ENCODE measurements at regions not wholly inside any gene's neighbourhood (a gene's known extent, or its start where the extent isn't known, plus 50 kb on each side); places are given as distances from the start of the nearest gene placed in this dataset.

DNA sequence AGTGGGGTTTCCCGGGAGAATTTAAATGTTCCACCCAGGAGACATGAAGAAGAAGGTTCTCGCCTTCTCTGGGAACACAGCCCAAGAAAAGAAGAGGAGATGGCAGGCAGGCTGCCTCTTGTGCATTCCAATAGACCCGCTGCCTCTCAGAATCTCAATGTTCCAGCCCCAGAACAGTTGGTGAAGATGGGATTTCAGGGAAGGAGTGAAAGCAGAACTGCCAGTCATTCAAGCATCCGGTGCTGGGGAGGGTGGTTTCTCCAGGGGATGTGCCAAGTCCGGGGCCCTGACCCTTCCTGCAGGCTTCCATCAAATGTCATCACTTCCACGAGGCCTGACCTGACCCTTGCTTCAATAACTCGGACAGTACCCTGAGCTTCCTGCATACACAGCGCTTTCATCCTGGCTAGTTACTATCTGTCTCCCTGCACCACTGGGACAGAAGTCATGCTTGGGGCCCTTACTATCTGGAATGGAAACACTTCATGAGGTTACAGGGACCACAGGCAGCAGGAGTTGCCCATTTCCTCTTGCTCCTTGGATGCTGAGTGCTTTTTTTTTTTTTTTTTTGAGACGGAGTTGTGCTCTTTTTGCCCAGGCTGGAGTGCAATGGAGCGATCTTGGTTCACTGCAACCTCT is 386.6 kb upstream of the POU3F1 start:
- Histone ChIP-seq H3K9ac (ENCODE audit: low read depth, low read length) (no peak overlapping the region), H3K4me1 (ENCODE audit: insufficient read depth, low read length) (peaks cover 21% of the 10 kb centered on the region; the same call in 1 of the 2 replicates), H3K36me3 (ENCODE audit: insufficient read depth, low read length) (peaks cover 17% of the 10 kb centered on the region), H3K9me3 (ENCODE audit: control insufficient read depth, insufficient read depth, low read length) (no peaks in the 10 kb centered on the region)

DNA sequence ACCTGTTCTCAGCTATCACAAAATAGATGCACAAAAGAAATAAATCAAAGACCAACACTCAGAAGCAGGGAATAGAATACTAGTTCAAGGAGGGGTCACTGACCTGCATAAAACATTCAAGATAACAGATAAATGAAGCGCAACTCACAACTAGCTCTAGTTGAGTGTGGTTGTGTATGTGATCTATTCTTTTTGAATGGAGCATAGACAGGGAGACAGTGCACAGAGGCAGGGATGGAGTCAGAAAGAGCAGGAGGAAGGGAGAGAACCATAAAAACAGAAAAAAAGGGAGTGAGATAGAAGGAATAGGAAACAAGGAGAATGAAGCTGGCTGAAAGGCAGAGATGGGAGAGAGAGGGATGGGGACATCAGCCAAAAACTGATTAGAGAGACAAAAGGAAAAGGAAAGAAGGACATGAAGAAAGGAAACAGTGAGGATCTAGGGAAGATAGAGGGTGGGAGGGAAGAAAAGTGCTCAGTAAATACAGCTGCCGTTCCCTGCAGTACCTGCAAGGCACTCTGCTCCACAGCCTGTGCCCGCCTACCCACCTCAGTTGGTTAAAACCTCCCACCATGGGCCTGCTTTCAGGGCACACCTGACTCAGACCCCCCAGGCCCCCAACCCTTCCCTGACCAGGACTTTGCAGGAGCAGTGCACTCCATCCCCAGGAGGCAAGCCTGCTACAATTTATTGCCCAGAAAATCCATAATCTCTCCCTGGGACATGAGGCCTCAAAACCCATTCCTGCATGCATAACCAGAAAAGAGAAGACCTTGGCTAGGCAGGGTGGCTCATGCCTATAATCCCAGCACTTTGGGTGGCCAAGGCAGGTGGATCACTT is 385.2 kb upstream of the POU3F1 start:
- H3K9me3 ChIP-seq (ENCODE audit: control insufficient read depth, insufficient read depth, low read length): no peaks in the 10 kb centered on the region
- peaks cover 22% of the 10 kb centered on the region for H3K36me3 ChIP-seq (ENCODE audit: insufficient read depth, low read length)
- peaks cover 21% of the 10 kb centered on the region; the same call in 1 of the 2 replicates for H3K4me1 ChIP-seq (ENCODE audit: insufficient read depth, low read length)
- no peak overlapping the region for H3K9ac ChIP-seq (ENCODE audit: low read depth, low read length)

DNA sequence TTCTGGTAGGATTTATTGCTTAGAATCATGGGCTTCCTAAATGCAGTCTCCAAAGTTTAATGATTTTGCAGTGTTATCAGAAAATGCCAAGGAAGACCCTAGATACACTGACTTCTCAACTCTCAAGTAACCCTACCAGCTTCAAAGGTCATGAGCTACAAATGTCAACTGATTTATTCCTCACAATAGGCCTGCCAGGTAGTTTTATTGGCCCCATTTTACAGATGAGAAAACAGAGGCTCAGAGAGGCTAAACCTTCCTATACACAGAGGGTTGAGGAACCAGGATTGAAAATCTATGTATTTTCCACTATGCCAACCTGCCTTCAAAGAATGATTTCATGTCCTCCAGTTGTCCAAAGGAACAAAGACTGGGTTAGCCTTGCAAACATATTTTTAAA is 384.4 kb upstream of the POU3F1 start:
- Histone ChIP-seq H3K9me3 (ENCODE audit: control insufficient read depth, insufficient read depth, low read length) (no peaks in the 10 kb centered on the region), H3K36me3 (ENCODE audit: insufficient read depth, low read length) (peaks cover 22% of the 10 kb centered on the region), H3K9ac (ENCODE audit: low read depth, low read length) (no peak overlapping the region), H3K4me1 (ENCODE audit: insufficient read depth, low read length) (peaks cover 21% of the 10 kb centered on the region; the same call in 1 of the 2 replicates)

DNA sequence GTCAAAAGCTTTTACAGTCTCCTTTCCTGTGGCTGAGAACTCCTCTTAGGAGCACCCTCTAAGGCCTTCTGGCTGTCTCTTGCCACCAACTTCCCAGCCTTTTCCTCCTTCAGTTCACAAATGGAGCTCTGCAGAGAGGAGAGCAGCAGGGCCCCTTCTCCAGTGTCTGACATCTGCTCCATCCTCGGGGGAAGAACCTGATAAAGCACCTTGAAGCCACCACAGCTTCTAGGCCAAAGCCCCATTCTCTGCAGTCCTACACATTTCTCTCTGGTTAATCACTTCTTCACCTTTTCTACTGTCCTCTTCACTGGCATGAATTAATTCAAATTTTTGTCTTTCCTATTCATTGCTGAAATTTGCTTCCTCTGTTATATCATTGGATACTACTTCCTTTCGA is 378.1 kb upstream of the POU3F1 start:
- Histone ChIP-seq H3K9me3 (ENCODE audit: control insufficient read depth, insufficient read depth, low read length) (peaks cover 9% of the 10 kb centered on the region), H3K36me3 (ENCODE audit: insufficient read depth, low read length) (peaks cover 12% of the 10 kb centered on the region; the same call in 1 of the 2 replicates), H3K4me1 (ENCODE audit: insufficient read depth, low read length) (peaks cover 13% of the 10 kb centered on the region; the same call in 1 of the 2 replicates), H3K9ac (ENCODE audit: low read depth, low read length) (peak overlapping the region; percentile 17; the same call in 1 of the 2 replicates)

DNA sequence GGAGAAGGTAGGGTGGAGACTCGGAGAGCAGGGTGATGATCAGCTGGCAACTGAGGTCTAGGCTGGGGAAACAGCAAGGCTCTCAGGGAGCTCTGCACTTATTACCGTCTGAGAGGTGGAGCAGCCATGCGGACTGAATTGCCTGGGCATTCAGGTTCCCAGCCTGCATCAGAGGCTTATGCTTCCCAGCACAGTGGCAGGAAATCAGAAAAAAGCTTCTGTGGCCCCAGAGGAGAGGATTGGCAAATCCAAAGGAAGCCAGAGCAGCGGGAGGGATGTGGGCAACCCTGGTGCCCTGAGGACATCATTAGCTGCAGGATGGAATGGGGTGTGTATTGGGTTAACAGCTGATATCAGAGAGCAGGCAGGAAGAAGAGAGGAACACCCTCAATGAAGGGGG is 374.1 kb upstream of the POU3F1 start:
- Histone ChIP-seq H3K9ac (ENCODE audit: low read depth, low read length) (no peak overlapping the region), H3K9me3 (ENCODE audit: control insufficient read depth, insufficient read depth, low read length) (peaks cover 9% of the 10 kb centered on the region), H3K36me3 (ENCODE audit: insufficient read depth, low read length) (no peaks in the 10 kb centered on the region), H3K4me1 (ENCODE audit: insufficient read depth, low read length) (peaks cover 13% of the 10 kb centered on the region; the same call in 1 of the 2 replicates)

DNA sequence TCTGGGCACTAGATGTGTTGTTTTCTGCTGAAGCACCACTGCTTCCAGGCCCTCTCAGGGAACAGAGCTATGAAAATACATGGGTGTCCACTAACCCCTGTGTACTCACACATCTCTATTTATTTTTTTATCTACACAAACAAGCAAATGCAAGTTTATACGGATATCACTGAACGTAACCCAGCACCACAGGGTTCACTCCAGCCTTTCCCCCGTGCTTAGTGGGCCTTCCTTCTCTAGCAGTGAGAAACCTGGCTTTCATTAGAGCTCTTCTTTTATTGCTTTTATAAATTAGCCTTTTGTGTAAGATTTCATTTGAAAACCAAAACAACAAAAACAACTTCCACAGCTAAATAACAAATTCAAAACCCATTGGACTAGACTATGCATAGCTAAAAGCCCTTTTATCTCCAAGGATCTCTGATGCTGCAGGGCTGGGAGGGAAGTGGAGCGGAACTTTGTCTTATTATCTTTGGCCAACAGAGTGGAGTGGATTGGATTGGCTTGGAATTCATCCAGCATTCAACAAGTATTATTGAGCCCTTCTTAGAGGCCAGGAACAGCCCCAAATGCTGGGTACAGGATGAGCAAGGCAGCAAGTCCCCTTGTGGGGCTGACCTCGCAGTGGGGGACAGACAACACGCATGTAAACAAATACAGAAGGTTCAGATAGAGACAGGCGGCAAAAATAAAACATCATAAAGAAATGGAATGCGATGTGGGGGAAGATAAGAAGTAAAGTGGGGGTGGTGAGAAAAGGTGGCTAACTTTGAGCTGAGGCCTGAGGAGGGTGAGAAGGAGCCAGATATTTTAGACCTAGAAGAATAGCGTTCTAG is 371.8 kb upstream of the POU3F1 start:
- no peaks in the 10 kb centered on the region for H3K36me3 ChIP-seq (ENCODE audit: insufficient read depth, low read length)
- peaks cover 19% of the 10 kb centered on the region for H3K9me3 ChIP-seq (ENCODE audit: control insufficient read depth, insufficient read depth, low read length)
- peaks cover 5% of the 10 kb centered on the region; the same call in 1 of the 2 replicates for H3K4me1 ChIP-seq (ENCODE audit: insufficient read depth, low read length)
- H3K9ac ChIP-seq (ENCODE audit: low read depth, low read length): no peak overlapping the region

DNA sequence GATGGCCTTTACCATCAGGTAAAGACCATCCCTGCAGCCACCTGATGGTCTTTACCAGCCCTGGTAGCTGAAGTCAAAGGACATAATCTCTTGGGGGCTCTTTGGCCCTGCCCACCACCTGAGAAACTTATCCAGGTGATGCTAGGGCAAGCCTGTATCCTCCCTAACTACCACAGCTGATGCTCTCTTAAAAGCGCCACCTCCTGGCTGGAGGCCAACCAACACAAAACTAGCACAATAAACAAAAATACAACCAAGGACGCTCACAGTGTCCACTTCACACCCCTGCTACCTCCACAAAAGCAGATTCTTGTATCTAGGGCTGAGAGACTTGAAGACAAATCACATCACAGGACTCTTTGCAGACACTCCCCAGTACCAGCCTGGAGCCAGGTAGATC is 357.1 kb upstream of the POU3F1 start:
- no peak overlapping the region for H3K9ac ChIP-seq (ENCODE audit: low read depth, low read length)
- H3K9me3 ChIP-seq (ENCODE audit: control insufficient read depth, insufficient read depth, low read length): peaks cover 9% of the 10 kb centered on the region
- H3K4me1 ChIP-seq (ENCODE audit: insufficient read depth, low read length): no peaks in the 10 kb centered on the region

DNA sequence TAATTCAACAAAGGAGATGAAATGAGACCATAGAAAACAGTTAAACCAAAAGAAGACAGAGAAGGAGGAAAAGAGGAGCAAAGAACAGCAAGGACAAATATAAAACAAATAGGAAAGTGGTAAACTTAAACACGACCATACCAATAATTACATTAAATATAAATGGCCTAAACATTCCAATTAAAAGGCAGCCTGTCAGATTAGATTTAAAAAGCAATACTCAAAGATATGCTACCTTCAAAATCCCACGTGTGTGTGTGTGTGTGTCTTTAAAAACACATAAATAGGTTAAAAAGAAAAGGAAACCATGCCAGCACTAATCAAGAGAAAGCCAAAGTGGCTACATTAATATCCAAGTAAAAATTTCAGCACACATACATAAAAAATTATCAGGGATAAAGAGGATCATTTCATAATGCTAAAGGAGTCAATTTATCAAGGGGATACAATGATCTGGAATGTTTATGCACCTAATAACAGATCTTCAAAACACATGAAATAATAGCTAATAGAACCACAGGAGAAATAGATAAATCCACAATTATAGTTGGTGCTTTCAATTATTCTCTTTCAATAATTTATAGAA is 355.7 kb upstream of the POU3F1 start:
- no peaks in the 10 kb centered on the region for H3K36me3 ChIP-seq (ENCODE audit: insufficient read depth, low read length)
- no peaks in the 10 kb centered on the region for H3K4me1 ChIP-seq (ENCODE audit: insufficient read depth, low read length)
- no peak overlapping the region for H3K9ac ChIP-seq (ENCODE audit: low read depth, low read length)
- H3K9me3 ChIP-seq (ENCODE audit: control insufficient read depth, insufficient read depth, low read length): peaks cover 9% of the 10 kb centered on the region

More for the DNA sequence above, 357.1 kb upstream of the POU3F1 start:
- H3K36me3 ChIP-seq (ENCODE audit: insufficient read depth, low read length): no peaks in the 10 kb centered on the region

DNA sequence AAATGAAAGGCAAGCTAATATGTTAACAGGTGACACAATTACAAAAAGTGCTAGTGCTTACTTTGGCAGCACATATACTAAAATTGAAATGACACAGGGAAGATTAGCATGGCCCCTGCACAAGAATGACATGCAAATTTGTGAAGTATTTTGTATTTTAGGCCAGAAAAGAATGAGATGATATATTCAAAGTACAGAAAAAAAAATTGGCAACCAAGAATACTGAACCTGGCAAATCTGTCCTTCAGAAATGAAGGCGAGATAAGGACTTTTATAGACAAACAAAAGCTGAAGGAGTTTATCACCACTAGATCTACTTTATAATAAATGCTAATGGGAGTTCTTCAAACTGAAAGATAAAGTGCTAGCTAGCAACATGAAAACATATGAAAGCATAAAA is 350.0 kb upstream of the POU3F1 start:
- Histone ChIP-seq H3K4me1 (ENCODE audit: insufficient read depth, low read length) (no peaks in the 10 kb centered on the region), H3K36me3 (ENCODE audit: insufficient read depth, low read length) (no peaks in the 10 kb centered on the region), H3K9me3 (ENCODE audit: control insufficient read depth, insufficient read depth, low read length) (peaks cover 14% of the 10 kb centered on the region), H3K9ac (ENCODE audit: low read depth, low read length) (no peak overlapping the region)

DNA sequence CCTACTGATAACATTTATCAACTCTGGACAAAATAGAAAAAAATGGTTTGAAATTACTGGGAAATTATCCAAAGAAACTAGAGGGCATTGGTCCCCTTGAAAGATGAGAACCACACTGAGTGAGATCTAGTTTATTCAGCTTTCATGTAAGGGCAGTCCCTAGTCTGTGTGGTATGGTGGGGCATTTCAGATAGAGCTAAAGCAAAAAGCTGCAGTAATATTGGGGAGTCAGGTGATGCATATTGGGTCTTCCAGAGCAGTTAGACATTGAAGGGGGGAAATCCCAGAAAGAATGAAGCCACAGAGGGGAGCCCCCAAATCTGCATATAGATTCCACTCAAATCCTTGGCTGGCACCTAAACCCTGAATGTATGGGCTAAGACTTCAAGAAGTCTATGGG is 347.7 kb upstream of the POU3F1 start:
- no peaks in the 10 kb centered on the region for H3K4me1 ChIP-seq (ENCODE audit: insufficient read depth, low read length)
- H3K9ac ChIP-seq (ENCODE audit: low read depth, low read length): no peak overlapping the region
- peaks cover 14% of the 10 kb centered on the region for H3K9me3 ChIP-seq (ENCODE audit: control insufficient read depth, insufficient read depth, low read length)
- no peaks in the 10 kb centered on the region for H3K36me3 ChIP-seq (ENCODE audit: insufficient read depth, low read length)

DNA sequence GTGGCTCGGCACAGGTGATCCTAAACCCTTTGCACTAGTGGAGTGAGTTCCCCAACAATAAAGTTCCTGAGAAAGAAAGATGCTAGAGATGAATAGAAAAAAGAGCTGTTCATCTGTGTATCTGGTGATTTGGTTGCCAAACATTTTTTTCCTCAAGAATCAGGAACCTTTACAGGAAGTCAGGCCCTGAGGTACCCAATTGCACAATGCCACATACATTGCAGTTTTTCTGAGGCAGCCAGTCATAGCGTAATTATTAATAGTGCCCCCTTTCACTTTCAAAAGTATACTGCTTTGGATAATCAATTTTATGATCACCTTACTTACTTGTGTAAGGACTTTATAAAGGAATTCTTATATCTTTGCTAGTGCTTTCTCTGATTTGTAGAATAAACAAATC is 346.3 kb upstream of the POU3F1 start:
- Histone ChIP-seq H3K36me3 (ENCODE audit: insufficient read depth, low read length) (no peaks in the 10 kb centered on the region), H3K9ac (ENCODE audit: low read depth, low read length) (no peak overlapping the region), H3K4me1 (ENCODE audit: insufficient read depth, low read length) (no peaks in the 10 kb centered on the region), H3K9me3 (ENCODE audit: control insufficient read depth, insufficient read depth, low read length) (peaks cover 19% of the 10 kb centered on the region)

DNA sequence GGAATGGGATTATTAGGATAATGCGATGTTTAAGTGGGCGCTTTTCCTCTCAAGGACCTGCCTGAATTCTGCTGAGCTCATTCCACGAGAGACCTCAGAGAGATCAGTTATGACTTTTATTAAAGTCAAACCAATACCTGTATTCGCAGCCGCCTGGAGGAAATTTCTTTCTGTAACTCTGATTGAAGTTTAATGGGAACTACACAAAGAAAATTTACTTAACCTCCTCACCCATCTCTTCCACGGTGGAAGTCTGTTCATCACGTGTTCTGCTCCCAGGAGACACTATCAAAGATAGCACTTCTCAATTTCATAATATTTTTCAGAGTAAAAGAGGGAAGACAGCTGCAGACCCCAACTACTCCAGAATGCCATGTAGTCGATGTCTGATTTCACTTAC is 334.7 kb upstream of the POU3F1 start:
- H3K9me3 ChIP-seq (ENCODE audit: control insufficient read depth, insufficient read depth, low read length): 0 out of 2 replicates have a peak, but pooled peaks cover under 1% of the 10 kb centered on the region
- H3K4me1 ChIP-seq (ENCODE audit: insufficient read depth, low read length): no peaks in the 10 kb centered on the region; the same call in 1 of the 2 replicates
- H3K9ac ChIP-seq (ENCODE audit: low read depth, low read length): no peak overlapping the region
- H3K36me3 ChIP-seq (ENCODE audit: insufficient read depth, low read length): no peaks in the 10 kb centered on the region

DNA sequence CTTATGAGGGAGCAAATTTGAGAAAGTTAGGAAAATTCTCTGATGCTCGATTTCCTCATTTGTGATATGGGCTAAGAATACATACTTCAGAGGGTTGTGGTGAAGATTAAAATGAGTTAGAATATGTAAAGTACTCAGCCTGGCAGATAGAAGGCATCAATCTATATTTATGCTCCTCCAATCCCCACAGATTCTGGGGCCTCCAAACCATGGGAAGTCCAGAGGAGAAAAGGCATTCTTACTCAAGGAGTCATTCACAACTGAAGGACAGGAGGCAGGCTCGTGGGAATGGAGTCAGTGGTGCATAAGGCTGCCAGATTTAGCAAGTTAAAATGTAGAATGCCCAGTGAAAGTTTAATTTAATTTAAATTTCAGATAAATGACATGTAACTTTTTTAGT is 330.0 kb upstream of the POU3F1 start:
- H3K36me3 ChIP-seq (ENCODE audit: insufficient read depth, low read length): no peaks in the 10 kb centered on the region
- no peak overlapping the region for H3K9ac ChIP-seq (ENCODE audit: low read depth, low read length)
- peaks cover 10% of the 10 kb centered on the region for H3K9me3 ChIP-seq (ENCODE audit: control insufficient read depth, insufficient read depth, low read length)
- H3K4me1 ChIP-seq (ENCODE audit: insufficient read depth, low read length): no peaks in the 10 kb centered on the region; the same call in 1 of the 2 replicates

DNA sequence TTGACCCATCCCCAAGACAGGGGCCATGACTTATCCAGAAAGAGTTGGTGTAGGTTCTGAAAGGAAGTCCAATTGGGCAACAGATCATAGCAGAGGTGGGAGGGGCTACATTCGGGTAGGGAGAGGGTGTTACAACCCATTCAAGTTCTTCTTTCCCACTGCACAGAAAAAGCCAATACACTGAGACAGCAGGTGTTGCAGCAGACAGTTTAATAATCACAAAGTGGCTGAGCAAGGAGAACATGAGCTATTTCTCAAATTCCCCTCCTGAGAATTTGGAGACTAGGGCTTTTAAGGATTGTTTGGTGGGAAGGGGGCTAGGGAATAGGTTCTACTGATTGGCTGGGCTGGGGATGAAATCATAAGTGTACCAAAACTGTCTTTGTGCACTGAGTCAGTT is 328.4 kb upstream of the POU3F1 start:
- H3K9me3 ChIP-seq (ENCODE audit: control insufficient read depth, insufficient read depth, low read length): peaks cover 10% of the 10 kb centered on the region
- H3K9ac ChIP-seq (ENCODE audit: low read depth, low read length): no peak overlapping the region
- H3K4me1 ChIP-seq (ENCODE audit: insufficient read depth, low read length): peaks cover 15% of the 10 kb centered on the region
- no peaks in the 10 kb centered on the region for H3K36me3 ChIP-seq (ENCODE audit: insufficient read depth, low read length)

Data from ES-I3 (cell line).